Suppressor macrophage treated with lipopolysaccharide for 1 hour (primary cell): ENCODE measurements at regions not wholly inside any gene's neighbourhood (a gene's known extent, or its start where the extent isn't known, plus 50 kb on each side); places are given as distances from the start of the nearest gene placed in this dataset.

ENCODE experiments used
- DNase-seq, 3 donors: peaks; one replicate each; pipeline ENCODE4 v3.0.0-alpha.2; 2020 to 2022

DNA sequence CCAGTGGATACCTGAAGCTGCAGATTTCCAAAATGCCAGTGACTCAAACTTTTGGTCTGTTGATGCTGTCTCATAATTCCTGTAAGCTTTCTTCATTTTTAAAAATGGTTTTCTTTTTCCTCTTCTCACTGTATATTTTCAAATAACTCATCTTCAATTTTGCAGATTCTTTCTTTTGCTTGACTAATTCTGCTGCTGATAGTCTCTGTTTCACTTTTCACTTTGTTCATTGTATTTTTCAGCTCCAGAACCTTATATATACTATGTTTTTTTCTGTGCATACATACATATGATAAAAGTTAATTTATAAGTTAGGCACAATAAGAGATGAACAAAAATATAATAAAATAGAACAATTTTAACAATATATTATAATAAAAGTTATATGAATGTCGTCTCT lies 237.7 kb upstream of the GPRIN3 start:
- DNase-seq = no peak

DNA sequence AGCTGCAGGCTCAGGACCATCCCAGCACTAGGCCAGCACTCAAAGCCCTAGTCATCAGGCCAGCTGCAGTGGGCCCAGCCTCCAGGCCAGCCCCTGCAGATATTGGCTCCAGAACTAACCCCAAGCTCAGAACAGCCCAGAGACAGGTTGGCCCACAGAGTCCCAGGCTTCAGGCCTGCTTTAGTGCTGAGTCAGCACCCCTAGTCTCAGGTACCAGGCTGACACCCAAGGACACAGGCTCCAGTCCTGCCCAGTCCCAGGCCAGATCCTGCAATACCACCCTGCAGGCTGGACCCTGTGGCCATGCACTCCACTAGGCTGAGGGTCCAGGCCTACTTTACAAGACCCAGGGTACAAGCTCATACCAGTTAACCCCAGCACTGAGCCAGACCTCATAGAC lies 234.4 kb upstream of the GPRIN3 start:
- DNase-seq = no peak

DNA sequence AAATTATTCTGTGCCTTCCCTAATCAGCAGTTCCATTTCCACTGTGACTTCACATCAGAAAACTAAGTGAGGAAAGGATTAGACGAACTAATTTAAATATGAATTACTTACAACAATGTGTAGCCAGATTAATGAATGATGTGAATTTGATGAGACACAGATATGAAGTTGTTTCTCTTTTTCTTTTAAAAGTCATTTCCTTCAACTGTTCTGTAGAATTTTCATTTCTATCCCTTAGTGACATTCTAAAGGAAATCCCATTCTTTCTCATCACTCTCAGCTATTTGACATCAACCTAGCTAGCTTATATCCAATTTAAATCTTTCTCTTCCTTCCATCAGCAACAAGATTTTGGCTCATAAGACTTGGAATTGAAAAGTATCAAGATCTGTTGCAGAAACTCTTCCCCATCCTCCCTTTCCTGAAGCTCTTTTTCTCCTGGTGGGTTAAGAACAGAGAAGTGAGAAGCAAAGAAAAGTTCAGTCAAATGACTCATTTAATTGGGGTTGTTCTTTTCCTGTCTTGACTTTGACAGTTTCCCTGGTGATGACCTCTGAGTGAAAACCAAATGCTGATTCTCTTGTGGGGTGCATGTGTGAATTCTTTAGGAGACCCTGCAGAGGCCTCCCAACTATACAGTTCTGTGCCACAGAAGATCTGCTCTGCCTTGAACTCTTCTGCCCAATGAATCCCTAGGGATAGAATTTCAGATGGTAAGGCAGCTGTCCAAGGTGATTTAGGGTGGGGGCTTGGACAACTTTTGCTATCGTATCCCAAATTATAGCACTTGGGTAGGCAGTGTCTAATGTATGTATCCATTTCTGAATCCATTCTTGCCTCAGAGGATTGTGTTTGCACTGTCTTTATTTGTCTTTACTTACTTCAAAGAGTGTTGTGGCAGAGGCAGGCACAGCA lies 232.5 kb upstream of the GPRIN3 start:
- DNase-seq = peak in 2 of 3 donors; percentile 1 to 13

DNA sequence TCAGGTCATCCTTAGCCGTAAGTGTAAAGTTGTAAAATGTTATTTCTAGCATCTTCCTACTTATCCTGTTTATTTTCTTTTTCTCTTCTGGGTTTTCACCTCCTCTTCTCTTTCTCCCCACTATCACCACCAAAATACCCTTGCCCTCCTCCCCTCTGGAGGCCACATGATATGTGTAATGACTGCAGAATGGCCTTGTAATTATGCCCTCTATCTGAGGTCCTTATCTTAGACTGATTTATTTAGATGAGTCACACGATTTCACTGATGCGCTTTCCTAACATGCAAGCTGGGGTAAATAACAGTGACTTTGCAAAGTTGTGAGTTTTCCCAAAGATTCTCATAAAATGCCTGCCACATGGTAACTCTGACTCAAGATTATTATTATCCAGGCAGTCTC lies 231.8 kb upstream of the GPRIN3 start:
- DNase-seq = peak in 2 of 3 donors; percentile 8 to 21

DNA sequence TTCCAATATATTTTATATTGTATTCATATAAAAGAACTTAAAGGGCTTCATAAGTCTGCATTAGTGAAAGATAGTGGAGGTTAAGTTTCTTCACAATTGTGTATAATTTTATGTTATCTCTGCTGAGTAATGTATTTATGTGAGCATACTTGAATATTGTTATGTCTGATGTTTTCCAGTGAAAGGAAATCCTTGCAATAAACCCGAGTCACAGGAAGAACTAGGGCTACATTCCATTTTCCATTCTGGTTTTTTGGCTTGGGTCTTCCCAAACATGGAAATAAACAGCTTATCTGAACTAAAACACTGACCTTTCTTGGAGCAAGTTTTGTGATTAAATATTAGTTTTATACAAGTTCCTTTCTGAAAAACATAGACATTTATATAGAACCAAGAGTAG lies 231.3 kb upstream of the GPRIN3 start:
- no peak for DNase-seq

DNA sequence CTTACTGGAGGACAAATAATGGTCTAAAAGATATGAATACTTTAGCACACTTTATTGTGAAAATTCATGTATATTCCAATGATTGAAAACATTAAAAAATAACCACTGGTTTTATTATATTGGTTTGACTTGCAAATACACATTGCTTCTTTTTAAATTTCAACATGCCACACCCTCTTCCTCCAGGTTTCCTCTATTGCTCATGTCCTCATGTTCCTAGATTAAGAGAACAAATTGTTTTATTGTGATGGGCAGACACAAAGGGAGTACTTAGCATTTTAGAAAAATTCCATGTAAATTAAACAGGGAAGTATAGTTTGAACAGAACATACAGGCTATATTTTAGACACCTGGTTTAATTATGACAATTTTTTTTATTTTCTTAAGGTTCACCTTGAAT lies 230.6 kb upstream of the GPRIN3 start:
- no peak for DNase-seq

DNA sequence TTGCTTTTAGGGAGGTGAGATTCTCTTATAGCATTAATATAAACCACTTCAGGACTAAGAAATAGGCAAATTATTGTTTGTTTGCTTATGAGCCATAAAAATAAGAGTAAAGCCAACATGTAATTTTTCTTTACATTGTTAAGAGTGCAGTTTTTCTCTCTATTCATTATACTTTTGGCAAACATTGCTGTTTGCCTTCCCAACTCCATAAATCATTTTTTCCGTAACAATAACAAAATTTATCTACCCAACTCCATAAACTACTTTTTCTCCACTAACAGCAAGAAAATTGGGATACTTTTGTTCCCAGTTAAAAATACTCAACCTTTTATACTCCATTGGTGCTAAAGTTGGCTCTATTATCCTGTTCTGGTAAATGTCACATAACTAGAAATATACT lies 229.7 kb upstream of the GPRIN3 start:
- DNase-seq = no peak

DNA sequence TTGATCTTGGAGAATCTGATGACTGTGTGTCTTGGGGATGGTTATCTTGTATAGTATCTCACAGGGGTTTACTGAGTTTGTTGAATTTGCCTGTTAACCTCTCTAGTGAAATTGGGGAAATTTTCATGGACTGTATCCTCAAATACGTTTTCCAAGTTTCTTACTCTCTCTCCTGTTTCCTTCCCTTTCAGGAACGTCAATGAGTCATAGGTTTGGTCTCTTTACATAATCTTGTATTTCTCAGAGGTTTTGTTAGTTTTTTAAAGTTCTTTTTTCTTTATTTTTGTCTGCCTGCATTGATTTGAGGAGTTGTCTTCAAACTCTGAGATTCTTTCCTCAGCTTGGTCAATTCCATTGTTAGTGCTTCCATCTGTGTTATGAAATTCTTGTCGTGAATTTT lies 227.7 kb upstream of the GPRIN3 start:
- DNase-seq = peak in 1 of 3 donors; percentile 11

DNA sequence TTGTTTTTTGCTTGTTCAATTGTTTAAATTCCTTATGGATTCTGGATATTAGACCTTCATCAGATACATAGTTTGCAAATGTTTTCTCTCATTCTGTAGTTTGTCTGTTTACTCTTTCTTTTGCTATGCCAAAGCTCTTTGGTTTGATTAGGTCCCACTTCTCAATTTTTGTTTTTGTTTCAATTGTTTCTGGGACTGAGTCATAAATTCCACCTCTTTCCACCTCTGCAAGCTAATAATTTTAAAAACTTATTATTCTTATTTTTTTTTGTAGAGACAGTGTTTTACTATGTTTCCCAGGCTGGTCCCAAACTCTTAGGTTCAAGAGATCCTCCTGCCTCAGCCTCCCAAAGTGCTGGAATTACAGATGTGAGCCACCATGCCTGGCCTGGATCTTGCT lies 226.8 kb upstream of the GPRIN3 start:
- no peak for DNase-seq

DNA sequence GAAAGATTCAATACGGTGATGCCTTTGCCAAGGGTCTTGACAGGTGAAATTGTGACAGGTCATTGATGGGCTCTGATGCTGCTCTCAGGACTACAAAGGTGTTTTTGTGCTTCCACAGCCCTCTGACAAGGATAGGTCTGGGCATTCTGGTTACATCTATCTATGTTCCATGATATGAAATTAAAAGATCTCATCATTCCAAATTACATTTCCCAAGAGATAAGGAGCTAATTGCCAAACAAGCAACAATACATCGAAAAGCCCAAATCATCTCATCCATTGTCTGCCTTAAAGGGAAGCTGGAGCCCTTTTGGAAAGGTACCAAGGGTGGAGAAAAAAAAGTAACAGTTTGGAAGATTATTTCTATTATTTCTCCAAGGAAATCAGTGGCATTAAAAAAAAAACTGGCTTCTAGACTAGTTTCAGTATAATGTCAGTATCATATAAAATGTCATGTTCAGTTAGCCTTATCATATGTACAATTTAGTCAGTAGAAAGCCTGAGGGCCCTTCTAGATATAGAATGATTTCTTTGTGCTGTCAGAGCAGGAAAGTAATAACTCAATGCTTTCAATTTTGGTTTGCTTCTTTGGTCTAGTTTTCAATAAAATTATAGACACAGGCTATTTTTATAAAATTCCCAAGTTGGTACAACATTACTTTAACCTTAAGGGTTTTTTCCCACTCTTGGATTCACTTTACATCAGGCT lies 224.5 kb upstream of the GPRIN3 start:
- no peak for DNase-seq

DNA sequence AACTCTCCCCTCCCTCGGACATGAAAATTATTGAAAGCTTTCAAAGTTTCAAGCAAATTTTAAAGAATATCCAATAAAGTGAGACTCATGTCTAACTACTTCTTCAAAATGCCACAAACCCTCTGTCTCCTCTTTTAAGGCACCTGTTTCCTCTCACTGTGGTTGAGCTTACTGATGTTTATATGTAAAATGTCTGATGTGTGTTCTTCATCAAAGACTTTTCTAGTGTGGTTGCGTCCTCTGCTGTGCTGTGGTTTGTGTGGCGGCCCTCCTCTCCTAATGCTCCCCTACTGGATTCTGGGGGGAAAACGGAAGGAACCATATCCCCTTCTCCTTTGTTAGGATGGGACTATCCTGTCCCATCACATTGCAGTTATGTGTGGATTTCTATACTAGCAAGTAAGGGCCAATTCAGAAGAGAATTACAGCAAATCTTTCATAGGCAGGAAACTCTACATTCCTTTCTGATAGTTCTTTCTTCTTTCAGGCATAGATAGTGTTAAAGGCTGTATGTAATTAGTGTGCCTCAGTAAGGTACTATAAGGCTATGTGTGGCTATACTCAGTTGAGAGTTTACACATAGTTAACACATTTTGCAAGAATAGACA lies 221.0 kb upstream of the GPRIN3 start:
- no peak for DNase-seq

DNA sequence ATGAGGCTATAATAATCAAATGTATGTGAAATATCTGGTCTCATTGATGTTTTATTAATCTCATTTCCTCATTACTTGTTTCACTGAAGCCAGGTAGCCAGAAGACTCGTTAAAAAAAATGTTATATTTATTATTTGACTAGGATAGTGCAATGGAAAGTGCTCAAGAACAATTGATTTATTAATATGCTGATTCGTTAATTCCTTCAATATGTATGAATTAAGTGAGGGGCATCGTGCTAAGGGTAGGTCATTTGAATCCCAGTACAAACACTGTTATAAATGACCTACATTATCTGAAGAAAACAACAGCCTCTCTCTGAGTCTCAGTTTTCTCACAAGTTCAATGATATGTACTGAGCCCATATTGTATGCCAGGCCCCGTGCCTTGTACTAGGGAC lies 214.2 kb upstream of the GPRIN3 start:
- no peak for DNase-seq

DNA sequence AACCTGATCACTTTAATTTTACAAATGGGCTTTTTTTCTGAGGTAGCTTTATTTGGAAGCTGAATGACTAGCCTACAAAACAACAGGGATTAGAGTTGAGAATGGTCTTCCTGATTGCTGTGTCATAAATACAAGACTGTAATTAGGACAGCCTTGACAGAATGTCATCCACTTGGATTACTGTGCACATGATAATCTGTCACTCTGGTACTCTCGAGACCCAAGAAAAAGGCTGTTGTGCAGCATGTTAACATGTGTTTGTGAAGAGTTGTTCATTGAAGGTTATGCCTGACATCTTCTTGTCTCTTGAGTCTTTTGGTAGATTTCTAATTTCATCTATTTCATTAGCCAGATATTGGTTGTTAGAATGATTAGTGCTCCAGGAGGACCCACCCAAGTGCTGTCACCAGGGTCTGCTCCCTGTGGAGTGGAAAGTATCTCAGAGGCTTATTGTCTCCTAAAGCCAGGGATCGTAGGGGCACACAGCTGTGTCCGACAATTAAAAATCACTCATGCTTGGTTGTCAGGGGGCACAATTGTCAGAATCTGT lies 212.2 kb upstream of the GPRIN3 start:
- DNase-seq = no peak

DNA sequence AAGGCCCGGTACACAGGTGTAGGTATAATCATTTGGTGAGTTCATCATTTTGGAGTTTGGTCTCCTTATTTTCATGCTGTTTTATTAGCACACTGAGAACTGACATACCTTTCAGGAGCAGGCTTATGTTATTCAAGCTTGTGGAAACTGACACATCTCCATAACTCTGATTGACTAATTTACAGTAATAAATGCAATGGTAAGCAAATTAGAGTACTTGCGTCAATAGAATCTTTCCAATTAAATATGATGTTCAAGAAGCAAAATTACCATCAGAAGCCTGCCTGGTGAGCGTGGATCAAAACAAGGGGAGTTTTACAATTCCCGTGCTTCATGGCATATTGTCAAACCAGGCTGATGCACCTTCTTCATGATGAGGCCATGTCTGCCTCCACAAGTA lies 210.7 kb upstream of the GPRIN3 start:
- no peak for DNase-seq

DNA sequence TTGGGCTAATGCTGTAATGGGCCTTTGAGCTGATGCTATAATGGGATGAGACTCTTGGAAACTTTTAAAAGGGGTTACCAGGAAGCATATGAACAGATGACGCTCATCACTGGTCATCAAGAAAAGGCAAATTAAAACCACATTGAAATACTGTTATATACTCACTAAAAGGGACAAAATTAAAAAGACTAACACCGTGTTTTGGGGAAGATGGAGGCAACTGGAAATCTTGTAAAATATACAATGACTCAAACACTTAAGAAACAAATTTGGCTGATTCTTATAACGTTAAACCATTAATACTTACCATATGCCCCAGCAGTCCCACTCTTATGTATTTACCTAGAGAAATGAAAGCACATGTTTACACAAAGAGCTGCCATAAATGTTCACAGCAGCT lies 207.2 kb upstream of the GPRIN3 start:
- DNase-seq = no peak

DNA sequence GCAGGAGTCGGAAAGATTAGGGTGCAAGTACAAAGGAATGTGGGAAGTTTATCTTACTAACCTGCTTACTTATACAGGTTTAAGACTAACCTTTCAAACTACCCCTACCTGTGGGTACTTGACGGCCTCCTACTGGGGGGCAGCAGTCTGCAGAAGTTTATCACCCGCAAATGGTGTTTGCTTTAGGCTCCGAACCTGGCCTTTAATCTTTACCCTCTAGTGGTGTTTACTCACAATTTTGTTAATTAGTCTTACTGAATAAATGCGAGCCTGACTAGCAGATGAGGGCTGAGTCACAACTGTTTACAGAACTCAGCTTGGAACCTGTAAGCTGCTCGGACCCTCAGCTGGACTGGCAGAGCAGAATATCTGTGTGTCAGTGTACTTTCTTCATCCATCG lies 204.2 kb upstream of the GPRIN3 start:
- DNase-seq = no peak

DNA sequence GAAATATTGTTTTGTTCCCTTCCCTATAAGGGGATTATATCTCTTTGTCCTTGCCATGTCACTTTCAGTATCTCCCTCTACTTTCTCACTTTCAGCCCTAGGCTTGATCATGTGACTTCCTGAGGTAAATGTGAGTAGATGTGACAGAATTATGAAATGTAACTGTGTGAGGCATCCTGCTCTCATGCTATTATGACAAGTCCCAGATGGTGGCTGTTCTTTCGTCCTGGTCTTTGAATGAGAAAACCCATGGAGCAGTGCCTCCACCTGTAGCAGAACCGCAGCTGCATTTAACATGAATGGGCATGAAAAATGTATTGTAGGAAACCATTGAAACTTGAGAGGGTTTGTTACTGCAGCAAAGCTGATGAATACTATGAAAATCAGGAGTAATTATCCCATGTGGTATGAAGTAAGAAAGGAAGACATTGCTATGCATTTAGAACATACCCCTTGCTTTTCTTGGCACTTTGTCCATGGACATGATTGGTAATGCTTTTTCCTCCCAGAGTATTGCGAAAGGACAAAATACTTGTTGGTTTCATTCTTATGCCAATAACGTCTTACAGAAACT lies 202.2 kb upstream of the GPRIN3 start:
- peak in 2 of 3 donors; percentile 22 to 30 for DNase-seq

DNA sequence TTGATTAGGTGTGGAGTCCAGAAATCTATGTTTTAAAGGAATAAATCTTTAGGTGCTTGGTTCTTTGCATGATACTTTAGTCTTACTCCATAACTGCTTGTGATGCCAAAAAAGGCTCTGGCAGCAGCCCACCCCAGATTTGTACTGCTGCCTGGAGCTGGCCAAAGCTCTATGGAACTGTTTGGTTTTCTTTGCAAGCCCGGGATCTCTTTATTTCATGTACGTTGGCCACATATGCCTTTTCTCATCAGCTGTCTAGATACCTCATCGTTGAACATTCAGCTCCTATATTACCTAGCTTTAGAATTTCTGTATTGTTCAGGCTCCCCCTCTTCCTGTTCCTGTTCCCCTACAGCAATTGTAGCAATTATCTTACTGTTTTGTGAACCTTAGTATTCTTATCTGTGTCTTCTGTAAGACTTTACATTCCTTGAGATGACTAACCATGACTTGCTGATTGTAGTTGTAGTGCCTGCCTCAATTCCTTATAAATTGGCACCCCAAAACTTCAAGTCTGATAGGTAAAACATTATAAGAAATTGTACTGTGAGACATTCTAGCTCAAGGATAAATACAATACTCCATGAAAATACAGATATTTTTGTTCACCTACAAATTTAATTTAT lies 199.4 kb upstream of the GPRIN3 start:
- DNase-seq = no peak

DNA sequence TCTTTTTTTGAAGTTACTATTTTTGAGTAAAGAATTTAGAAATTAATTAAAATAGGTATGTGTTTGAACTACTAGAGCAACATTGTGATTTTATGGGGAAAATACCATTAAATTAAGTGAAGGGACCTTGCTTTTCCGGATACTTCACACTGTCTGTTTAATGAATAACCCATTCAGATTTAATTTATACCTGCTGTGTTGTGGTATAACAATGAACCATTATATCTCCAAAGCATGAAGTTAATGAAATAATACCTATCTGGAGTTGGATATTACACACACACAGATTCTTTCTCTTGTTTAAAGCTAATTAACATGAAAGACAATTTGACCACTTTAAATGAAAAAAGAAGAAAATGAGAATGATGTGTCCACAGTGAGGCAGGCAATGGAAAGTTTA lies 195.0 kb upstream of the GPRIN3 start:
- DNase-seq = no peak

DNA sequence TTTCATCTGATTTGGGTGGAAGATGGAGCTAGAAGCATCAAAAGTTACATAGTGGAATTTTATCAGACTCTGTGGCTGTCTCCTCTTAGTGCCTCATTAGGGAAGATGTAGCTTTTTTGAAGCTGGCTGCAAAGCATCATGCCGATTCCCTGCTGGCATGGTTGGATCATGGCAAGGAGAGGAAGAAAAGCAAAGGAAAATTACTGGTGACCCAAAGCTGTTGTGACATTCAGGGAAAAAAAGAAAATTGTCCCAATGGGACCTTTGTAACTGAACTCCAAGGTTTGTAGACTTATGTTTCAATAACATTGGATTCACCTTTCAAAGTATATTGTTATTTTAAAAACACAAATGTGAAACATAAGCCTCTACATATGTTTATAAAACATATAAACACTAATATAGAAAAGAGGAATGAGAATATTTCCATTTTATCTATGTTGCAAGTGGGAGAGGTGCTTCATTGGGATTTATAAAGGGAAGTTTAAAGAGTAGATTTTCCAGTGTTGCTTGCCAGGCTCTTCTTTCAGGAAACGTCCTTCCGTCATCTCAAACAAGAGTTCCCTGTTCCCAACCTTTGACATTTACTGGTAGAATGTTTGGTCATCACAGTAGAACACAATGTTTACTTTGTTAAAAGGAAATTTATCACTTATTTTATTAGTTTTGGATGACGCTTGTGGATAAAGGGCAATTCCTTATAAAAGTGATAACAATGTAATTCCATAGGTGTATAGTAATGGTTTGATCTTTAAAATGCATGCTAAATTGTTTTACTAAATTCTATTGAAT lies 190.1 kb upstream of the GPRIN3 start:
- no peak for DNase-seq

DNA sequence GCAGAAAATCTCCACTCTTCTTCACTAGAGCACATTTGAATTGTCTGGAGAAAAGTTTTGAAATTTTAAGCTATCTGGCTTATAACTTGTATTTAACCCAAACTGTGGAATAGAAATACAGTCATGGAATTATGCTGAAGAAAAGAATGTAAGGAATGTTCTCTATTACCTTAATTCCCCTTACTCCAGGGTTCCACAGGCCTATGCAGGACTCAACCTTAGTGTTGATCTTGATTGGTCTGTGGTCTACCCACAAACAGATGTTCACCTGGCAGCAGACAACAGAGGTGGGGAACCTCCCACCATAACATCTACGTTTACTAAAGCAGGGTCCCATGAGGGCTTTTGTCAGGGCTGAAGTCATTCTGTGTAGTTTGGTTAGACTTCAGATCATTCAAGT lies 189.3 kb upstream of the GPRIN3 start:
- no peak for DNase-seq

DNA sequence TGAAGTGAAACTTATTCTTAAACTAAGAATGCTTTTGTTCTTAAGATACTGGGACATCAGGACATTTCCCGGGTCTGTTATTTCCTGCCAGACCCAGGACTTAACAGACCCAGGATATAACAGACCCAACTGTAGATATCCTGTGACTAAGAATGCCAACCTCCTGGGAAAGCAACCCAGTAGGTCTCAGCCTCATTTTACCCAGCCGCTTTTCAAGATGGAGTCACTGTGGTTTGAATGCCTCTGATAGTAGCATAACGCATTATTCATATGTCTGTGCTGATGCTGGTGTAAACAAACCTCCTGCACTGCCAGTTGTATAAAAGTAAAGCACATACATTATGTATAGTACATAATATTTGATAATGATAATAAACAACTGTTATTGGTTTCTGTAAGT lies 185.8 kb upstream of the GPRIN3 start:
- no peak for DNase-seq
